ENCODE measurements at regions not wholly inside any gene's neighbourhood (a gene's known extent, or its start where the extent isn't known, plus 50 kb on each side); places are given as distances from the start of the nearest gene placed in this dataset.
"Not testable (repeated sequence)": the region's sequence is repeated elsewhere in the genome, so short reads cannot be mapped to it uniquely, and the experiment has no call there.

GRCh38 chr5:118466418-118466817 is 521.9 kb downstream of the DTWD2 start:
- Mint-ChIP-seq H3K36me3 (ENCODE audit: insufficient read depth) (no peaks in the 10 kb centered on the region), H3K4me1 (no peaks in the 10 kb centered on the region), H3K4me3 (no peak overlapping the region), H3K27me3 (no peaks in the 10 kb centered on the region), H3K27ac (ENCODE audit: low read depth) (no peak overlapping the region), H3K9me3 (peaks cover 23% of the 10 kb centered on the region)
- ATAC-seq (replicated peaks; ENCODE audit: extremely low read depth, poor library complexity, severe bottlenecking) (no peak), DNase-seq (ENCODE audit: low spot score in 2 of 2) (no peak)

DNA sequence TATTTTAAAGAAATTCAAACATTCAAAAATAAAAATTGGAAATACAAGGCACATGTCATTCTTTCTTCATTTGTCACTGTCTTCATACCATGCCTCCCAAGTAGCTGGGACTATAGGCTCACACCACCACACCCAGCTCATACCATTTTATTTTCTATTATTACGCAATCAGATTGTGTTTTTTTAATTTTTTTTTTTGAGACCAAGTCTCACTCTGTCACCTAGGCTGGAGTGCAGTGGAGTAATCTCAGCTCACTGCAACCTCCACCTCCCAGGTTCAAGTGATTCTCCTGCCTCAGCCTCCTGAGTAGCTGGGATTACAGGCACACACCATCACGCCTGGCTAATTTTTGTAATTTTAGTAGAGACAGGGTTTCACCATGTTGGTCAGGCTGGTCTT is 526.1 kb downstream of the DTWD2 start:
- H3K27me3 Mint-ChIP-seq; H3K4me3 Mint-ChIP-seq; H3K4me1 Mint-ChIP-seq; H3K27ac Mint-ChIP-seq (ENCODE audit: low read depth); DNase-seq (ENCODE audit: low spot score in 2 of 2); H3K36me3 Mint-ChIP-seq (ENCODE audit: insufficient read depth); ATAC-seq (replicated peaks; ENCODE audit: extremely low read depth, poor library complexity, severe bottlenecking): not testable (repeated sequence)
- H3K9me3 Mint-ChIP-seq: peaks cover 12% of the 10 kb centered on the region

DNA sequence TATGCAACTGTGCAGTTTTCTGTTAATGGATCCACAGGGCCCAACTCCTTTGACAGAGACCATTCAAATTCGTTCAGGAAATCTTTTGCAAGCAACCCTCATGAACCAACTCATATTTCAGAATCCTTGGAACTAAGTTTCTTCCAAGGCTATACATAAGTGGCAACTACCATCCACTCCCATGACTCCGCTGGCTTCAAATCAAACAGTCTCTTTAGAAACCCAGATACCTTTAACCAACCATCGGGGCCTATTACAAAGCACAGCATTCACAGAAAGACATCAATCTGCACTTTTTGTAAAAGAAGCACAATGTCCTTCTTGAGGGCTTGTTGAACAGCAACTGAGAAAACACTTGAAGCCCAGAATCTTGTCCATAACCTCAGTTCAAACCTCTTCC is 526.9 kb downstream of the DTWD2 start:
- H3K27me3 Mint-ChIP-seq: no peaks in the 10 kb centered on the region
- H3K4me1 Mint-ChIP-seq: no peaks in the 10 kb centered on the region
- peaks cover 12% of the 10 kb centered on the region for H3K9me3 Mint-ChIP-seq
- ATAC-seq (replicated peaks; ENCODE audit: extremely low read depth, poor library complexity, severe bottlenecking) (no peak), DNase-seq (ENCODE audit: low spot score in 2 of 2) (no peak)
- H3K27ac Mint-ChIP-seq (ENCODE audit: low read depth): no peak overlapping the region
- H3K4me3 Mint-ChIP-seq: no peak overlapping the region
- H3K36me3 Mint-ChIP-seq (ENCODE audit: insufficient read depth): no peaks in the 10 kb centered on the region

GRCh38 chr5:118459490-118459889 is 528.9 kb downstream of the DTWD2 start:
- no peak for ATAC-seq (replicated peaks; ENCODE audit: extremely low read depth, poor library complexity, severe bottlenecking)
- Mint-ChIP-seq H3K4me3 (no peak overlapping the region), H3K36me3 (ENCODE audit: insufficient read depth) (no peaks in the 10 kb centered on the region), H3K4me1 (no peaks in the 10 kb centered on the region), H3K27ac (ENCODE audit: low read depth) (no peak overlapping the region), H3K9me3 (peaks cover 12% of the 10 kb centered on the region), H3K27me3 (no peaks in the 10 kb centered on the region)
- no peak for DNase-seq (ENCODE audit: low spot score in 2 of 2)

GRCh38 chr5:118456085-118456484 is 532.3 kb downstream of the DTWD2 start:
- Mint-ChIP-seq H3K36me3 (ENCODE audit: insufficient read depth) (no peaks in the 10 kb centered on the region), H3K4me1 (no peaks in the 10 kb centered on the region), H3K9me3 (peaks cover 6% of the 10 kb centered on the region), H3K27me3 (no peaks in the 10 kb centered on the region), H3K4me3 (no peak overlapping the region), H3K27ac (ENCODE audit: low read depth) (no peak overlapping the region)
- ATAC-seq (replicated peaks; ENCODE audit: extremely low read depth, poor library complexity, severe bottlenecking) (no peak), DNase-seq (ENCODE audit: low spot score in 2 of 2) (no peak)

GRCh38 chr5:118451697-118452247 is 536.6 kb downstream of the DTWD2 start:
- no peaks in the 10 kb centered on the region for H3K27me3 Mint-ChIP-seq
- no peak for ATAC-seq (replicated peaks; ENCODE audit: extremely low read depth, poor library complexity, severe bottlenecking)
- no peaks in the 10 kb centered on the region for H3K4me1 Mint-ChIP-seq
- H3K9me3 Mint-ChIP-seq: no peaks in the 10 kb centered on the region
- no peak for DNase-seq (ENCODE audit: low spot score in 2 of 2)
- no peak overlapping the region for H3K27ac Mint-ChIP-seq (ENCODE audit: low read depth)
- H3K36me3 Mint-ChIP-seq (ENCODE audit: insufficient read depth): no peaks in the 10 kb centered on the region
- no peak overlapping the region for H3K4me3 Mint-ChIP-seq

GRCh38 chr5:118450554-118451332 is 537.6 kb downstream of the DTWD2 start:
- DNase-seq (ENCODE audit: low spot score in 2 of 2) (no peak), ATAC-seq (replicated peaks; ENCODE audit: extremely low read depth, poor library complexity, severe bottlenecking) (no peak)
- Mint-ChIP-seq H3K36me3 (ENCODE audit: insufficient read depth) (no peaks in the 10 kb centered on the region), H3K4me1 (no peaks in the 10 kb centered on the region), H3K4me3 (no peak overlapping the region), H3K9me3 (no peaks in the 10 kb centered on the region), H3K27ac (ENCODE audit: low read depth) (no peak overlapping the region), H3K27me3 (no peaks in the 10 kb centered on the region)

- ATAC-seq (replicated peaks; ENCODE audit: extremely low read depth, poor library complexity, severe bottlenecking): no peak
- no peaks in the 10 kb centered on the region for H3K9me3 Mint-ChIP-seq
- no peak overlapping the region for H3K4me3 Mint-ChIP-seq
- H3K4me1 Mint-ChIP-seq: no peaks in the 10 kb centered on the region
- no peaks in the 10 kb centered on the region for H3K27me3 Mint-ChIP-seq
- H3K36me3 Mint-ChIP-seq (ENCODE audit: insufficient read depth): no peaks in the 10 kb centered on the region
- no peak for DNase-seq (ENCODE audit: low spot score in 2 of 2)
- no peak overlapping the region for H3K27ac Mint-ChIP-seq (ENCODE audit: low read depth)
Measured at GRCh38 chr5:118447350-118447749, 541.0 kb downstream of the DTWD2 start.

DNA sequence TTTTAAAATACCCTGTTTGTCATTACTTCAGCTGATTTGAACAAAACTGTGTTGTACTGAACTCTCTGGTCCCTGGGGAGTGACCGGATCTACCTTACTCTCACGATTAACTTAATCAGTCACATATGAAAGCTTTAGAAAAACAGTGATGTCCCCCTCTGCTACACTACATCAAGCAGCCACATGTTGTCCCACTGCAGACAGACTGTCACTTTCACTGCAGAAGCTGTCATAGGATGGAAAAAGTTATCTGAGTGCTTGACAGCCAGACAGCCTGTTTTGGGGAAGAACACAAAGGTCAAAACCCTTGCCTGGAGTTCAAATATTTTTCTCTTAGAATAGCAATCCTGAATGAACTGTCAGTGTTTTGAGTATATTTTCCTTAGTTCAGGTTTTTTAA is 546.4 kb downstream of the DTWD2 start:
- no peak overlapping the region for H3K4me3 Mint-ChIP-seq
- no peak overlapping the region for H3K27ac Mint-ChIP-seq (ENCODE audit: low read depth)
- DNase-seq (ENCODE audit: low spot score in 2 of 2) (no peak), ATAC-seq (replicated peaks; ENCODE audit: extremely low read depth, poor library complexity, severe bottlenecking) (no peak)
- H3K36me3 Mint-ChIP-seq (ENCODE audit: insufficient read depth): no peaks in the 10 kb centered on the region
- no peaks in the 10 kb centered on the region for H3K4me1 Mint-ChIP-seq
- H3K27me3 Mint-ChIP-seq: no peaks in the 10 kb centered on the region
- H3K9me3 Mint-ChIP-seq: no peaks in the 10 kb centered on the region

DNA sequence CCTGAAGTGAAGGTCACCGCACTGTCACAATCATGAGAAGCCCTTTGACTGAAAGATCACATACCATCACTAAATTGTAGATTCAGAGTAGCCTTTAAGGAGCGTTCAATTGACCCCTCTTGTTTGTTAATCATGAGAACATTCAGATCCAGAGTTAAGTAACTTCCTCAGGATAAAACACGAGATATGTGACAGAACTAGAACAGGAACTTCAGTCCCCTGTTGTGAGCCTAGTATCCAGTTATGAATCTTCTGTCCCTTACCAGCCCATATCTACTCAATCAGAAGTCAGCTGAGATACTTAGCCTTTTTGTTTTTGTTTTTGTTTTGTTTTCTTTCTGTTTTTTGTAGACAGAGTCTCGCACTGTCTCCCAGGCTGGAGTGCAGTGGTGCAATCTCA is 547.3 kb downstream of the DTWD2 start:
- H3K9me3 Mint-ChIP-seq: no peaks in the 10 kb centered on the region
- no peak overlapping the region for H3K27ac Mint-ChIP-seq (ENCODE audit: low read depth)
- ATAC-seq (replicated peaks; ENCODE audit: extremely low read depth, poor library complexity, severe bottlenecking): no peak

DNA sequence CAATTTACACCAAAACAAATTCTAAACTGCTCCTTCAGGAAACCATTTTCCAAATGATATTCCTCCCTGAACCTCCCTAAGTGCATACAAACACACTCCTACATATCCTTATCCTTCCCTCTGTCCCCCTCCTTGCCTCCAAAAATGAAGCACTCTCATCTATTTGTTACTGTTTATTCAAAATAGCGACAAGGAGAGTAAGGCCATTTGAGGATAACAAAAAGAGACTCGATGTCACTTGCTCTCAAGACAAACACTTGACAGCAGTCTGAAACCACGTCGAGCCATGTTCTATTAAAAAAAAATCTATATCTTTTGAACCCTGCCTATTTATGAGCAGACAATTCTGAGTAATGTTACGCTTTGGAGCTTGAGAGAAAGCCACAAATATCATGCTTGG is 547.9 kb downstream of the DTWD2 start:
- Mint-ChIP-seq H3K27me3 (no peaks in the 10 kb centered on the region), H3K36me3 (ENCODE audit: insufficient read depth) (no peaks in the 10 kb centered on the region), H3K4me3 (no peak overlapping the region), H3K27ac (ENCODE audit: low read depth) (no peak overlapping the region), H3K9me3 (no peaks in the 10 kb centered on the region), H3K4me1 (no peaks in the 10 kb centered on the region)
- DNase-seq (ENCODE audit: low spot score in 2 of 2) (no peak), ATAC-seq (replicated peaks; ENCODE audit: extremely low read depth, poor library complexity, severe bottlenecking) (no peak)

More for the DNA sequence above, 547.3 kb downstream of the DTWD2 start:
- Mint-ChIP-seq H3K27me3 (no peaks in the 10 kb centered on the region), H3K4me3 (no peak overlapping the region), H3K36me3 (ENCODE audit: insufficient read depth) (no peaks in the 10 kb centered on the region), H3K4me1 (no peaks in the 10 kb centered on the region)
- no peak for DNase-seq (ENCODE audit: low spot score in 2 of 2)

GRCh38 chr5:118439831-118440230 is 548.5 kb downstream of the DTWD2 start:
- H3K4me3 Mint-ChIP-seq: no peak overlapping the region
- no peak for DNase-seq (ENCODE audit: low spot score in 2 of 2)
- H3K27me3 Mint-ChIP-seq: no peaks in the 10 kb centered on the region
- H3K9me3 Mint-ChIP-seq: peaks cover under 1% of the 10 kb centered on the region
- H3K4me1 Mint-ChIP-seq: no peaks in the 10 kb centered on the region
- no peaks in the 10 kb centered on the region for H3K36me3 Mint-ChIP-seq (ENCODE audit: insufficient read depth)
- H3K27ac Mint-ChIP-seq (ENCODE audit: low read depth): no peak overlapping the region
- ATAC-seq (replicated peaks; ENCODE audit: extremely low read depth, poor library complexity, severe bottlenecking): no peak

GRCh38 chr5:118435131-118435530 is 553.2 kb downstream of the DTWD2 start:
- Mint-ChIP-seq H3K27me3 (no peaks in the 10 kb centered on the region), H3K9me3 (peaks cover 7% of the 10 kb centered on the region), H3K4me1 (no peaks in the 10 kb centered on the region), H3K4me3 (no peak overlapping the region), H3K36me3 (ENCODE audit: insufficient read depth) (no peaks in the 10 kb centered on the region), H3K27ac (ENCODE audit: low read depth) (no peak overlapping the region)
- no peak for ATAC-seq (replicated peaks; ENCODE audit: extremely low read depth, poor library complexity, severe bottlenecking)
- no peak for DNase-seq (ENCODE audit: low spot score in 2 of 2)
